ENCODE measurements at regions not wholly inside any gene's neighbourhood (a gene's known extent, or its start where the extent isn't known, plus 50 kb on each side); places are given as distances from the start of the nearest gene placed in this dataset.
A peak's percentile ranks its signal among the peaks of the same experiment; 100 is the strongest.

- peak; percentile 55 for DNase-seq (ENCODE audit: low read depth)
Measured at GRCh38 chr6:163725008-163725941, 310.8 kb downstream of the QKI start.

GRCh38 chr6:163724196-163724595, 309.7 kb downstream of the QKI start:
- DNase-seq (ENCODE audit: low read depth), result no peak

- no peak for DNase-seq (ENCODE audit: low read depth)
Measured at GRCh38 chr6:163723759-163724158, 309.2 kb downstream of the QKI start.

GRCh38 chr6:163721922-163722692, 307.6 kb downstream of the QKI start:
- no peak for DNase-seq (ENCODE audit: low read depth)

- no peak for DNase-seq (ENCODE audit: low read depth)
Measured at GRCh38 chr6:163721435-163721834, 306.9 kb downstream of the QKI start.

GRCh38 chr6:163720460-163721235, 306.1 kb downstream of the QKI start:
- no peak for DNase-seq (ENCODE audit: low read depth)

GRCh38 chr6:163720005-163720404, 305.5 kb downstream of the QKI start:
- DNase-seq (ENCODE audit: low read depth), result no peak

- DNase-seq (ENCODE audit: low read depth), result no peak
Measured at GRCh38 chr6:163719028-163719742, 304.7 kb downstream of the QKI start.

GRCh38 chr6:163718537-163718936, 304.0 kb downstream of the QKI start:
- DNase-seq (ENCODE audit: low read depth), result no peak

- DNase-seq (ENCODE audit: low read depth), result no peak
Measured at GRCh38 chr6:163717106-163717764, 302.7 kb downstream of the QKI start.

- no peak for DNase-seq (ENCODE audit: low read depth)
Measured at GRCh38 chr6:163716690-163717089, 302.2 kb downstream of the QKI start.

GRCh38 chr6:163715846-163716245, 301.3 kb downstream of the QKI start:
- DNase-seq (ENCODE audit: low read depth), result no peak

- no peak for DNase-seq (ENCODE audit: low read depth)
Measured at GRCh38 chr6:163714179-163714578, 299.7 kb downstream of the QKI start.

GRCh38 chr6:163712981-163713380, 298.5 kb downstream of the QKI start:
- no peak for DNase-seq (ENCODE audit: low read depth)

- peak; percentile 47 for DNase-seq (ENCODE audit: low read depth)
Measured at GRCh38 chr6:163712566-163712961, 298.0 kb downstream of the QKI start.

GRCh38 chr6:163711615-163712565, 297.4 kb downstream of the QKI start:
- peak; percentile 47 for DNase-seq (ENCODE audit: low read depth)

GRCh38 chr6:163710532-163711470, 296.3 kb downstream of the QKI start:
- no peak for DNase-seq (ENCODE audit: low read depth)

GRCh38 chr6:163709693-163710092, 295.2 kb downstream of the QKI start:
- DNase-seq (ENCODE audit: low read depth), result no peak

GRCh38 chr6:163709255-163709654, 294.7 kb downstream of the QKI start:
- DNase-seq (ENCODE audit: low read depth), result no peak

All from Daoy (cell line).